Islet precursor cell (in vitro differentiated cells): ENCODE measurements at regions not wholly inside any gene's neighbourhood (a gene's known extent, or its start where the extent isn't known, plus 50 kb on each side); places are given as distances from the start of the nearest gene placed in this dataset.

Experiments used
- DNase-seq: peaks from one replicate; pipeline ENCODE4 v3.0.0-alpha.2; 2018

DNA sequence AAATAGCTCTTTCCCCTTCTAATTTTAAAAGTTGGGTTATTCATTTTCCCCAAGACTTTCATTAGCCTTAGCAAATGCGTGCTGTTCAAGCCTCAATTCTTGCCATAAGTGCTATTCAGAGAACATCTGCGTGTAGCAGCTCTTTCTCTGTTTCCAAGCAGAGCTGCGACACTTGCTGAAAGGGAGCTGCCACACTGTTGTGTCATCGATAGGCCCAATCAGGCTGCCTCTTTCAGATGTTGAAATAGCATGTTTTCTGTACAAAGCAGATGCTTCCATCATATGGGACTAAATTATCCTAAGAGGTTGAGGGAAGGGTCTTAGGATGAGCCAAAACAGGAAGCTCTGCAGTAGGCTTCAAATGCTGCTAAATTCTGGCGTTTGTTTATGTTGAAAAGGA is 220.9 kb upstream of the CDC14C start:
- no peak for DNase-seq

DNA sequence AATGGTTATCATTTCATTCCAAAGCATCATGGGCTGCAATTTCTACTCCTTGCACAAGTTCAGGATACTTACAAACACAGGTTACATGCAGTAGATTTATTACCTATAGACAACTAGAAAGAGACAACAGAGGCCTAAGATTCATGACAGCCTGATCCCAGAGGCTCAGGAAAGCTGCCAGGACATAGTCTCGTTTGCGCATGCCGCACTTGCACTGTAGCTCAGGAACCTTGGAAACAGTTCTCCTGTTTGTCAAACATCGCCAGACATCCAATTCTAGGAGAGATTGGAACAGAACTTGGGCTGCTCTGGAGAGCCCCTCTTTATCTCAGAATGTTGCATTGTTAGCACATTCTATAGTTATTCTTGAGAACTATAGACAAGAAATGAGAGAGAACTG is 216.2 kb upstream of the CDC14C start:
- no peak for DNase-seq

DNA sequence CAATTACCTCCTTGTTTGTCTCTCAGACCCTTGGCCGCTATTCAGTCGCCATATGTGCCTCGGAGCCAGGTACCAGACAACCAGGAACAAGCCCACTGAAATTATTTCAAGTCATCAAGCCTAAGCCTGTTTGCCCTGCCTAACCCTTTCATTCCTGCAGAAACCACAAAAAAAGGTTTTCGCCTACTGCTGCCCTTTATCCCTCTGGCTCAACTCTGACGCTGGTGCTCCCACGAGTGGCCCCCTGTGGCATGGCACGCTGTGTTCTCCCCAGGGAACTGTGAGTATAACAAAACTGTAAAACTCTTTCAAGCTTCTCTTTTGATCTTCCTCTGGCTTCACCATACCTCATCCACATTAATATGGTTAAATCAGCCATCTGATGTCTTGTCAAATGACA is 215.7 kb upstream of the CDC14C start:
- peak; percentile 75 for DNase-seq

DNA sequence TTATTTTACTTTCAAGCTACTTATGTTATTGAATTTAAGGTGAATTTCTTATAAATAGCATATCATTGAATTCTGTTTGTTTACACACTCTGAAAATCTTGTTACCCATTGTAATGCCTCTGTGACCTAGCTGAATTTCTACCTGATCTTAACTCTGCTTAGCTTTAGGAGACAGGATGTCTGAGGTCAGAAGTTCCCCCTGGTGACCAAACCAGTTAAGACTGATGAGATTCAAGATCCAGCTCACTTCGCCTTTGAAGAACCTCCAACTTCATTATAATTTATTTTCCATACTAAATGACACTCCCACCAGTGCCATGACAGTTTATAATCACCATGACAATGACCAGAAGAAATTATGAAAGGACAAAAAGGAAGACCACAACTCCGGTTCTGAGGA is 213.4 kb upstream of the CDC14C start:
- DNase-seq: no peak

GRCh38 chr7:48718731-48719378 is 205.5 kb upstream of the CDC14C start:
- no peak for DNase-seq

- DNase-seq: no peak
Observed at GRCh38 chr7:48728799-48729198, 195.5 kb upstream of the CDC14C start.

- DNase-seq: no peak
Observed at GRCh38 chr7:48734695-48735406, 189.5 kb upstream of the CDC14C start.

DNA sequence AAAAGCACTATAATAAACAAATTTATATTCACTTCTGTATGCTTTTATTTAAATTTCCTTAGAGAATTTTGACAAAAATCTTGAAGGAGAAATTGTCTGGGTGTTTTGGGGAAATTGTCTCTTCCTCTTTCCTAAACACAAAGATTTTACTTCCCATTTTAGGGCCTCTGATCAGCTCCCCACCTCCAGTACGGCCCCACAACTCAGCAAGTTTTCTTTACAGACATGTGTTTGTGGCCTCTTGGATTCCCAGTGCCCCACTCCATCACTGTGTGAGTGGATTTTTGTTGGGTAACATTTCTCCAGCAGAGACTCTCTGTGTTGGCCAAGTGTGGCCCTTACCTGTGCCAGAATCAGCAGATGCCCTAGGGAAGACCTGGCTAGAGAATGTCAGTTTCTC is 182.8 kb upstream of the CDC14C start:
- DNase-seq: no peak

GRCh38 chr7:48742079-48742798 is 182.1 kb upstream of the CDC14C start:
- DNase-seq: no peak

DNA sequence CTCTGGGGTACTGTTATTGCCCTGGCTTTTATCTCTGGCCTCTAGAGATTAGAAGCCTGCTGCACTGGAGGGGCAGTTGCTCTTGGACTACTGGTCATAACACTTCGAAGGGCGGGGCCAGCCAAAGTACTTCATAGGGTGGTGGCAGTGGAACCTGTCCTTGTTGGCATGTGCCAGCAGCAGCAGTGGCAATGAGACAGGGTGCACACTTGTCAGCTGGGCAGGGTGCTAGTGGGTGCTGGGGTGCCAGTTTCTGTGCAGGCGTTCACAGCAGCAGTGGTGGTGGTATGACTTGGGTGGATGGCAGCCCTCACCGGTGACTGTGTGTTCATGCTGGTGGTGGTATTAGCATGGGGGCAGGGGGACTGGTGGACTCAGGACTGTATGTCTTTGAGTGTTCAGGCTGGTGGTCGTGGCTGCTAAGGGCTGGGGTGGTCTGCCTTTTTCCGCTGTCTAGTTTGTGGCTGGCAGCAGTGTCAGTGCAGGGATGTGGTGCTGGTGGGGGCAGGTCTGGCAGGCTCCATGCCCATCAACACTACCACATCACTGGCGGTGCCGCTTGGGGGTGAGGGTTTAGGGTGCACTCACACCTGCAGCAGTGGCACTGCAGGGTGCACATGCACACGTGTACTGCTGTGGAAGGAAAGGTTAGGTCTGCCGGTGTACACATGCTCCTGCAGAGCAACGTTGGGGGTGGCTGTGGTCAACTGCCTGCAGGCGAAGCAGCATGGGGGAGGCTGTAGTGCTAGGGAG is 176.1 kb upstream of the CDC14C start:
- DNase-seq: no peak

GRCh38 chr7:48755061-48755555 is 169.2 kb upstream of the CDC14C start:
- no peak for DNase-seq

DNA sequence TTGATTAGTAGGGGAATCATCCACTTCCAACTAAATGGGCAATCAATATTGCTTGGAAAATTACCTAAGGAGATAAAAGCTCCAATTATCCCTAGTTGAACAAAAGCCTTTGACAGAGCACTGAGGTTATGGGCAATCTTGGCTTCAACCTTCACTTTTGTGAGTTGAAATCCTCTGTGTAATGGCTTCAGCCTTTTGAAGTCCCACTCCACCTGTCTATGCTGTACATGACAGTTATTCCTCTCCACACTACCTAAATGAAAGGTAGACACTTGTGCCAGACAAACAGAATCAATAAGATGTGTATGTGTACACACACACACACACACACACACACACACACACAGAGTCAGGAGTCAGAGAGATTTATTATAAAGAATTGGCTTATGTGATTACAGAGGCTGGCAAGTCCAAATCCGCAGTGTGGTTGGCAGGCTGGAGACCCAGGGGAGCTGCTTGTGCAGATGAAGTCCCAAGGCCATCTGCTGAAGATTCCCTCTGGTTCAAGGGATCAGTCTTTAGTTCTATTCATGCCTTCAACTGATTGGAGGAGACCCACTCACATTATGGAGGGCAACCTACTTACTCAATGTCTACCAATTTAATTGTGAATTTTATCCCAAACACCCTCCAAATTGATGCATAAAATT is 164.8 kb upstream of the CDC14C start:
- no peak for DNase-seq

- DNase-seq: no peak
Observed at GRCh38 chr7:48760528-48761265, 163.7 kb upstream of the CDC14C start.

DNA sequence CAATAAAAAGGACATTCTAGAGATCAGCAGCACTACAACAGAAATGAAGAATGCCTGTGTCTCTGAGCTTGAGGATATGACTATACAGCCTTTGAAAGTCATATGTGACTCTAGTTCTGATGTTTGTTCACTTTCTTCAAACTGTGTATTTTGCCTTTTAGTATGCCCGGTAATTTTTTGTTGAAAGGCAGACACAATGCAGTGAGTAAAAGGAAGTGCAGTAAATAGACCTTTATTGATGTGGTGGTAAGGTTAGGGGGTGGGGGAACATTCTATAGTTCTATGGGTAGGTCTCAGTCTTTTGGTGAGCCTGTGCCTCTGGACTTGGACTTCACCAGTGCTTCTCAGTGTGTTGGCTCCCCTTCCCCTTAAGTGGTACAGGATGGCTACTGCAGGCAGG is 143.5 kb upstream of the CDC14C start:
- DNase-seq: no peak

DNA sequence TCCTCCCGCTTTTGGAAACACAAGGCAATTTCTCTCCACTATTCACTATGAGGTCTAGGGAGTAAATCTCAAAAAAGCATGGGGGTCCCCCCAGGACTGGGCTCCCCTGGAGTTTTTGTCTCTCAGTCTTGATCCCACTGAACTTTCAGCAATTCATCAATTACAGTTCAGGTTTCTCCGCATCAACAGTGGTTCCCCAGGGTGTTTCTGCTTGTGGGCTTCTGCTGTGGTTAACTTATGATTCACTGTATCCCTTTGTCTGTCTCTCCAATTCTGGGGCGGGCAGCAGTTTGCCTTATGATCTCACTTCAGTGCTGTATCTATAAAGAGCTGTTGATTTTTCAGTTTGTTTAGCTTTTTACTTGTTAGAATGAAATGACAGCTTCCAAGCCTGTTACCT is 142.6 kb upstream of the CDC14C start:
- no peak for DNase-seq

GRCh38 chr7:48782511-48782910 is 141.8 kb upstream of the CDC14C start:
- no peak for DNase-seq

DNA sequence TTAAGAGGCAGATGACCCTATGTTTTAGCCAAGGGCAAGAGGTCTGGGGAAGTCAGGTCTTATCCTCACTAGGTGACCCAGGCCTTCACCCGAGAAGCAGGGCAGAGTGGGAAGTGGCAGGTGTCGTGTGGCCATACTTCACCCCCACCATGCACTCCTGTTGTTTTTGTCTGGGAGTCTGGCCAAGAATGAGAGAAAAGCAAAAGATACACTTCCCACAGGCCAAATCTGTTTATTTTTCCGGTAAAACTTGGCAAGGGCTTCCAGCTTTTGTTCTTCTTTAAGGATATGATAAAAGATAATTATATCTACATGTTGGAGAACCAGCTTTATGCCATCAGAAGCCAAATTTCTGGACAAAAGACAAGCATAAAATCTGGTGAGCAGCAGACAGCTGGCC is 137.4 kb upstream of the CDC14C start:
- DNase-seq: no peak

DNA sequence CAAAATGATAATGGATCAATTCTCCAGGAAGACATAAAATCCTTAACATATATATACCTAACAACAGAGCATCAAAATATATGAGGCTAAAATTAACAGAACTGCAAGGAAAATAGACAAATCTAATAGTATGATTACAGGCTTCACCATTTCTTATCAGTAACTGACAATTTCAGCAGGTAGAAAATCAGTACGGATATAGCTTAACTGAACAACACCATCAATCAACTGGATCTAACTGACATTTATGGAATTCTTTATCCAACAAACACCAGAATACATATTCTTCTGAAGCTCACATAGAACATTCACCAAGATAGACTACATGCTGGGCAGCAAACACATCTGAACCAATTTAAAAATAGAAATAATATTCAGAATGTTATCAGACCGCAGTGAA is 121.1 kb upstream of the CDC14C start:
- DNase-seq: no peak

DNA sequence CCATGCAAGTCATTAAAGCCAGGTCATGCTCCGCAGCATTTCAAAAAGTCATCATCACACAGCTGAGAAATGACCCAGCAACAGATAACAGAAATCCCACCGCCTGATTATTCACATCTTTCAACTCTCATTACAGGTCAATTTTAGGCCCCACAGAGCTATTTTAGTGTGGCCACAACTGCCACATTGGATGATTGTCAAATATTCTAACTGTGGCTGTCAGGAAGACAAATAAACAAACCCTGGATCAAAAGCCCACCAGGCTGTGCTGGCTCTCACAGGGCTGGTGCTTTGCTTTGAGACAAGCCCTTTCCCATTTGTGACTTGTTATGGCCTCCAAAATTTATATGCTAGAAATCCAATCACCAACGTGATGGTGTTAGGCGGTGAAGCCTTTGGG is 117.6 kb upstream of the CDC14C start:
- no peak for DNase-seq

- no peak for DNase-seq
Observed at GRCh38 chr7:48811071-48811470, 113.3 kb upstream of the CDC14C start.

DNA sequence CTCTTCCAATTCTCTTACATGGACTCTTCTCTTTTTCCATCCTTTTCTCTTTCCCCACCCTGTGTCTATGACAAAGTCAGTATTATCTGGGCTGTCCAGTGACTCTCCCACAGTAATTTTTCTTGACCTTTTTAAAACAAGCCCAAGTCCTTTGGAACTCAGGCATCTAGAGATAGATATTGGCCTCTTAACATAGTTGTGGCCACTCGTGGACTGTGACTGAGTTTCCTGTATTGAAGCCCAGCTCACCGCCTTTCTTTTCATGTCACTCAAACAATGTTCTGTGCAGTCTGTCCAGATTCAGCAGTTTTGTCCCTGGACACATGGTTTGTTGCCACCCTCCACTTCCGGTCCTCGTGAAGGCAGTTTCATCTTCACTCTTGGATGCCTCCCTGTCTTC is 110.9 kb upstream of the CDC14C start:
- DNase-seq: no peak

- DNase-seq: no peak
Observed at GRCh38 chr7:48822138-48822537, 102.2 kb upstream of the CDC14C start.
